Endothelial cell (in vitro differentiated cells): ENCODE measurements at regions not wholly inside any gene's neighbourhood (a gene's known extent, or its start where the extent isn't known, plus 50 kb on each side); places are given as distances from the start of the nearest gene placed in this dataset.

Experiments
- DNase-seq: peaks from one replicate; pipeline ENCODE4 v3.0.0; 2021; ENCODE audit warnings: low spot score
- H3K27ac Mint-ChIP-seq: one replicate; pipeline ENCODE4 v1.8.0; 2021; ENCODE audit warnings: mixed read lengths, inconsistent platforms; ENCODE audit not compliant: unreplicated experiment
- H3K27me3 Mint-ChIP-seq: one replicate; pipeline ENCODE4 v1.8.0; 2021; ENCODE audit warnings: mild to moderate bottlenecking, moderate library complexity, mixed read lengths, inconsistent platforms; ENCODE audit not compliant: unreplicated experiment
- H3K36me3 Mint-ChIP-seq: one replicate; pipeline ENCODE4 v1.8.0; 2021; ENCODE audit warnings: mild to moderate bottlenecking, low read depth, mixed read lengths, inconsistent platforms; ENCODE audit not compliant: unreplicated experiment
- H3K4me1 Mint-ChIP-seq: one replicate; pipeline ENCODE4 v1.8.0; 2021; ENCODE audit warnings: mild to moderate bottlenecking, mixed read lengths, inconsistent platforms; ENCODE audit not compliant: unreplicated experiment
- H3K4me3 Mint-ChIP-seq: one replicate; pipeline ENCODE4 v1.8.0; 2021; ENCODE audit warnings: mild to moderate bottlenecking, mixed read lengths, inconsistent platforms; ENCODE audit not compliant: unreplicated experiment
- H3K9me3 Mint-ChIP-seq: one replicate; pipeline ENCODE4 v1.8.0; 2021; ENCODE audit warnings: mixed read lengths, inconsistent platforms; ENCODE audit not compliant: unreplicated experiment
- CTCF ChIP-seq: fragments of 200-600 bp; sonication (generic); IDR thresholded peaks from one replicate; pipeline ENCODE4 v1.5.0; 2021; ENCODE audit warnings: antibody characterized with exemption; ENCODE audit not compliant: unreplicated experiment

DNA sequence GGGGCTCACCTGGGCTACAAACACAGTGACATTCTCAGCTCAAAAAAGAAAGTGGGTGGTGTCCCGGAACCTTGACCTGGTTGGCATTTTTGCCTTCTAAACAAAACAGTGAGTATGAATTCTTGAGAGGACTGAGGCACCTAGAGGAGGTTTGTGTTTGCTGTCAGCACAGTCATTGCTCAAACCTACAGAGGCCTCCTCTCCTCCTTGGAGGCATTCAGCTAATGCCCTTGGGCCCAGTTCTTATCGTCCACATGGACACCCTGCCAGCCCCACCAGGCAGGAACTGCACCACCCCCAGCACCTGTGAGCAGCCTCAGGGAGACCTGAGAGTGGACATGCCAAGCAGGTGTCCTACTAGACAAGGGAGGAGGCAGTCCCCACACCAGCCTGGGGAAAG lies 156.7 kb downstream of the SYK start:
- TF ChIP-seq CTCF = no peak
- no peak for DNase-seq
- Mint-ChIP-seq H3K27ac (no peak overlapping the region), H3K36me3 (no peaks in the 10 kb centered on the region), H3K9me3 (no peaks in the 10 kb centered on the region), H3K4me3 (no peak overlapping the region), H3K27me3 (peaks cover 1% of the 10 kb centered on the region), H3K4me1 (no peaks in the 10 kb centered on the region)

DNA sequence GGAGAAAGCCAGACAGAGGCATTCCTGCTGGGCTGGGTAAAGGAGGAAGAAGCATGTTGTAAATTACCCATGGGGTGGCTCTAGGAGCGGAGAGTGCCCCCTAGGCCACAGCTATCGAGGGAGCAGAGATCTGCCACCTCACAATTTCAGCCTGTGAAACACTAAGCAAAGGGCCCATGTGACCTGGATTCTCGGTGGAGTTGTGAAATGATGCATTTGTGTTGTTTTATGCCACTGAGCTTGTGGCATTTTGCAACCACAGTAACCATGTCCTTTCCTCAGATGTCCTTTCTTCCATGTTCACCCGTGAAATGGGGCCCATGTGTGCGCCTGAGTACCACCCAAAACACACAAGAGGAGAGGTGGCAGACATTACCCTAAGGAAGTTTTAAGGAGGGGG lies 159.3 kb downstream of the SYK start:
- H3K36me3 Mint-ChIP-seq = no peaks in the 10 kb centered on the region
- DNase-seq = no peak
- H3K9me3 Mint-ChIP-seq = no peaks in the 10 kb centered on the region
- peaks cover 2% of the 10 kb centered on the region for H3K4me1 Mint-ChIP-seq
- H3K27me3 Mint-ChIP-seq = peaks cover 1% of the 10 kb centered on the region
- no peak for TF ChIP-seq CTCF
- H3K27ac Mint-ChIP-seq = no peak overlapping the region
- no peak overlapping the region for H3K4me3 Mint-ChIP-seq

GRCh38 chr9:90961375-90961774 lies 159.8 kb downstream of the SYK start:
- Mint-ChIP-seq H3K36me3 (no peaks in the 10 kb centered on the region), H3K9me3 (no peaks in the 10 kb centered on the region), H3K27me3 (peaks cover 1% of the 10 kb centered on the region), H3K27ac (no peak overlapping the region), H3K4me3 (no peak overlapping the region), H3K4me1 (peaks cover 2% of the 10 kb centered on the region)
- no peak for DNase-seq
- no peak for TF ChIP-seq CTCF

- no peaks in the 10 kb centered on the region for H3K36me3 Mint-ChIP-seq
- H3K9me3 Mint-ChIP-seq = no peaks in the 10 kb centered on the region
- no peak for DNase-seq
- TF ChIP-seq CTCF = no peak
- no peak overlapping the region for H3K4me3 Mint-ChIP-seq
- H3K4me1 Mint-ChIP-seq = peaks cover 2% of the 10 kb centered on the region
- peaks cover 1% of the 10 kb centered on the region for H3K27me3 Mint-ChIP-seq
- no peak overlapping the region for H3K27ac Mint-ChIP-seq
These were observed 162.7 kb downstream of the SYK start for GRCh38 chr9:90964101-90965020.
